ENCODE measurements at regions not wholly inside any gene's neighbourhood (a gene's known extent, or its start where the extent isn't known, plus 50 kb on each side); places are given as distances from the start of the nearest gene placed in this dataset.

- DNase-seq (ENCODE audit: low read depth in 2 of 2): no peak
Observed at GRCh38 chr22:48886604-48887393, 940.9 kb downstream of the BRD1 start.

- no peak for DNase-seq (ENCODE audit: low read depth in 2 of 2)
Observed at GRCh38 chr22:48885919-48886305, 941.8 kb downstream of the BRD1 start.

GRCh38 chr22:48885271-48885918 is 942.3 kb downstream of the BRD1 start:
- no peak for DNase-seq (ENCODE audit: low read depth in 2 of 2)

- DNase-seq (ENCODE audit: low read depth in 2 of 2): no peak
Observed at GRCh38 chr22:48884786-48885185, 942.9 kb downstream of the BRD1 start.

GRCh38 chr22:48884324-48884723 is 943.3 kb downstream of the BRD1 start:
- no peak for DNase-seq (ENCODE audit: low read depth in 2 of 2)

- DNase-seq (ENCODE audit: low read depth in 2 of 2): no peak
Observed at GRCh38 chr22:48883211-48883960, 944.3 kb downstream of the BRD1 start.

GRCh38 chr22:48882636-48883200 is 945.0 kb downstream of the BRD1 start:
- no peak for DNase-seq (ENCODE audit: low read depth in 2 of 2)

GRCh38 chr22:48881326-48881980 is 946.2 kb downstream of the BRD1 start:
- DNase-seq (ENCODE audit: low read depth in 2 of 2): no peak

GRCh38 chr22:48880749-48881148 is 946.9 kb downstream of the BRD1 start:
- DNase-seq (ENCODE audit: low read depth in 2 of 2): no peak

GRCh38 chr22:48876951-48877350 is 950.7 kb downstream of the BRD1 start:
- no peak for DNase-seq (ENCODE audit: low read depth in 2 of 2)

- DNase-seq (ENCODE audit: low read depth in 2 of 2): no peak
Observed at GRCh38 chr22:48874956-48875355, 952.7 kb downstream of the BRD1 start.

GRCh38 chr22:48873191-48873520 is 954.5 kb downstream of the BRD1 start:
- DNase-seq (ENCODE audit: low read depth in 2 of 2): no peak

- DNase-seq (ENCODE audit: low read depth in 2 of 2): no peak
Observed at GRCh38 chr22:48872271-48873190, 955.1 kb downstream of the BRD1 start.

- DNase-seq (ENCODE audit: low read depth in 2 of 2): no peak
Observed at GRCh38 chr22:48871176-48871840, 956.4 kb downstream of the BRD1 start.

- no peak for DNase-seq (ENCODE audit: low read depth in 2 of 2)
Observed at GRCh38 chr22:48870436-48870835, 957.2 kb downstream of the BRD1 start.

GRCh38 chr22:48869788-48870187 is 957.9 kb downstream of the BRD1 start:
- DNase-seq (ENCODE audit: low read depth in 2 of 2): no peak

GRCh38 chr22:48869161-48869560 is 958.5 kb downstream of the BRD1 start:
- no peak for DNase-seq (ENCODE audit: low read depth in 2 of 2)

- DNase-seq (ENCODE audit: low read depth in 2 of 2): no peak
Observed at GRCh38 chr22:48868554-48868953, 959.1 kb downstream of the BRD1 start.

- no peak for DNase-seq (ENCODE audit: low read depth in 2 of 2)
Observed at GRCh38 chr22:48867891-48868290, 959.8 kb downstream of the BRD1 start.

GRCh38 chr22:48866906-48867681 is 960.6 kb downstream of the BRD1 start:
- no peak for DNase-seq (ENCODE audit: low read depth in 2 of 2)
